Kidney capillary endothelial cell (primary cell): ENCODE measurements at regions not wholly inside any gene's neighbourhood (a gene's known extent, or its start where the extent isn't known, plus 50 kb on each side); places are given as distances from the start of the nearest gene placed in this dataset.
A peak's percentile ranks its signal among the peaks of the same experiment; 100 is the strongest.

Source experiments
- DNase-seq: peaks from one replicate; pipeline ENCODE4 v3.0.0-alpha.2; 2018; ENCODE audit warnings: low spot score

- DNase-seq = no peak
These were observed 259.9 kb downstream of the NDUFA10 start for GRCh38 chr2:239765076-239765845.

GRCh38 chr2:239763433-239764097, 261.6 kb downstream of the NDUFA10 start:
- no peak for DNase-seq

- no peak for DNase-seq
These were observed 262.4 kb downstream of the NDUFA10 start for GRCh38 chr2:239762655-239763269.

GRCh38 chr2:239762106-239762505, 263.0 kb downstream of the NDUFA10 start:
- DNase-seq = no peak

- no peak for DNase-seq
These were observed 264.5 kb downstream of the NDUFA10 start for GRCh38 chr2:239760596-239760995.

GRCh38 chr2:239758279-239758877, 266.8 kb downstream of the NDUFA10 start:
- no peak for DNase-seq

- DNase-seq = peak; percentile 9
These were observed 268.1 kb downstream of the NDUFA10 start for GRCh38 chr2:239756790-239757760.

GRCh38 chr2:239756031-239756789, 268.9 kb downstream of the NDUFA10 start:
- DNase-seq = no peak

- DNase-seq = no peak
These were observed 271.7 kb downstream of the NDUFA10 start for GRCh38 chr2:239753401-239753837.

- peak; percentile 63 for DNase-seq
These were observed 272.2 kb downstream of the NDUFA10 start for GRCh38 chr2:239752951-239753350.

GRCh38 chr2:239751679-239752355, 273.3 kb downstream of the NDUFA10 start:
- DNase-seq = peak; percentile 4

- no peak for DNase-seq
These were observed 274.0 kb downstream of the NDUFA10 start for GRCh38 chr2:239750929-239751678.

- no peak for DNase-seq
These were observed 274.9 kb downstream of the NDUFA10 start for GRCh38 chr2:239750045-239750835.

GRCh38 chr2:239749272-239749873, 275.8 kb downstream of the NDUFA10 start:
- DNase-seq = no peak

GRCh38 chr2:239748811-239749210, 276.3 kb downstream of the NDUFA10 start:
- DNase-seq = no peak

GRCh38 chr2:239747771-239748170, 277.4 kb downstream of the NDUFA10 start:
- DNase-seq = no peak

- DNase-seq = no peak
These were observed 277.9 kb downstream of the NDUFA10 start for GRCh38 chr2:239747274-239747673.
